CD14-positive monocyte (primary cell): ENCODE measurements at regions not wholly inside any gene's neighbourhood (a gene's known extent, or its start where the extent isn't known, plus 50 kb on each side); places are given as distances from the start of the nearest gene placed in this dataset.

Experiments
- DNase-seq, 3 donors: peaks; one replicate each; pipeline ENCODE4 v3.0.0-alpha.2; 2011 to 2022
- H2AFZ ChIP-seq: 2 replicates; pipeline ENCODE4 v1.6.0; 2012; ENCODE audit warnings: mild to moderate bottlenecking, low read depth, low read length, inconsistent platforms; ENCODE audit not compliant: insufficient read depth, poor library complexity, severe bottlenecking
- H3K27ac ChIP-seq, 2 donors: 1 replicate in 1 of 2; 2 replicates in 1 of 2; pipeline ENCODE4 v1.5.1; 2012 to 2013; ENCODE audit warnings: low read length in 2 of 2, control low read depth in 1 of 2, inconsistent platforms in 1 of 2, low read depth in 1 of 2, mild to moderate bottlenecking in 1 of 2
- H3K27me3 ChIP-seq, 2 donors: one replicate each; pipeline versions ENCODE4 v1.6.0 to v1.6.1; 2011 to 2013; ENCODE audit warnings: low read length in 2 of 2; ENCODE audit not compliant: control insufficient read depth in 2 of 2, insufficient read depth in 2 of 2
- H3K36me3 ChIP-seq, 2 donors: replicated peaks in 1 of 2; 1 replicate in 1 of 2; 2 replicates in 1 of 2; pipeline versions ENCODE4 v1.5.1 to v1.6.1; 2012 to 2013; ENCODE audit warnings: low read length in 2 of 2, control low read depth in 1 of 2, inconsistent platforms in 1 of 2, mild to moderate bottlenecking in 1 of 2; ENCODE audit not compliant: insufficient read depth in 2 of 2, control insufficient read depth in 1 of 2
- H3K4me1 ChIP-seq, 2 donors: 1 replicate in 1 of 2; 2 replicates in 1 of 2; pipeline versions ENCODE4 v1.5.1 to v1.6.1; 2012 to 2013; ENCODE audit warnings: low read length in 2 of 2, control low read depth in 1 of 2, inconsistent platforms in 1 of 2, mild to moderate bottlenecking in 1 of 2, moderate library complexity in 1 of 2; ENCODE audit not compliant: insufficient read depth in 2 of 2, control insufficient read depth in 1 of 2
- H3K4me2 ChIP-seq: replicated peaks from 2 replicates; pipeline ENCODE3; 2012; ENCODE audit warnings: low read length, moderate library complexity, mild to moderate bottlenecking; ENCODE audit not compliant: poor library complexity, severe bottlenecking; ENCODE audit errors: extremely low read depth
- H3K4me3 ChIP-seq, 3 experiments: fragments of 200-600 bp in 1 of 3; sonication (generic) in 1 of 3; replicated peaks in 1 of 3; 1 replicate in 2 of 3; 2 replicates in 1 of 3; pipeline ENCODE4 v1.5.1; 2011 to 2013; ENCODE audit warnings: low read length in 3 of 3, mild to moderate bottlenecking in 3 of 3, control low read depth in 2 of 3, low read depth in 2 of 3, inconsistent platforms in 1 of 3, moderate library complexity in 1 of 3
- H3K79me2 ChIP-seq: 2 replicates; pipeline ENCODE4 v1.6.0; 2012; ENCODE audit warnings: mild to moderate bottlenecking, control low read depth, inconsistent platforms, low read length, moderate library complexity; ENCODE audit not compliant: insufficient read depth
- H3K9ac ChIP-seq: 2 replicates; pipeline ENCODE4 v1.6.0; 2017; ENCODE audit warnings: low read length, mild to moderate bottlenecking; ENCODE audit not compliant: insufficient read depth, poor library complexity, severe bottlenecking
- H3K9me3 ChIP-seq, 2 donors: replicated peaks in 1 of 2; 1 replicate in 1 of 2; 2 replicates in 1 of 2; pipeline versions ENCODE4 v1.5.1 to v1.6.1; 2012 to 2013; ENCODE audit warnings: low read length in 2 of 2, control low read depth in 1 of 2; ENCODE audit not compliant: control insufficient read depth in 1 of 2, insufficient read depth in 1 of 2
- H4K20me1 ChIP-seq: 2 replicates; pipeline ENCODE4 v1.6.0; 2012; ENCODE audit warnings: mild to moderate bottlenecking, low read length, control low read depth, moderate library complexity; ENCODE audit not compliant: insufficient read depth
- H3K27ac Mint-ChIP-seq, 7 donors: one replicate each; pipeline ENCODE4 v1.8.0; 2020; ENCODE audit warnings: mild to moderate bottlenecking in 7 of 7, mixed read lengths in 7 of 7, moderate library complexity in 6 of 7, inconsistent platforms in 2 of 7
- H3K27me3 Mint-ChIP-seq, 3 donors: one replicate each; pipeline ENCODE4 v1.8.0; 2021 to 2022; ENCODE audit warnings: low read depth in 3 of 3, mild to moderate bottlenecking in 3 of 3, mixed read lengths in 3 of 3, moderate library complexity in 3 of 3, inconsistent platforms in 1 of 3
- H3K36me3 Mint-ChIP-seq, 2 donors: one replicate each; pipeline ENCODE4 v1.8.0; 2020; ENCODE audit warnings: mixed read lengths in 2 of 2, inconsistent platforms in 1 of 2, mild to moderate bottlenecking in 1 of 2
- H3K4me1 Mint-ChIP-seq: one replicate; pipeline ENCODE4 v1.8.0; 2020; ENCODE audit warnings: mild to moderate bottlenecking, mixed read lengths
- H3K4me3 Mint-ChIP-seq, 2 donors: one replicate each; pipeline ENCODE4 v1.8.0; 2020; ENCODE audit warnings: mild to moderate bottlenecking in 2 of 2, mixed read lengths in 2 of 2, moderate library complexity in 1 of 2
- H3K9me3 Mint-ChIP-seq, 7 donors: one replicate each; pipeline ENCODE4 v1.8.0; 2020 to 2022; ENCODE audit warnings: mixed read lengths in 7 of 7, mild to moderate bottlenecking in 6 of 7, moderate library complexity in 6 of 7, inconsistent platforms in 2 of 7
- CTCF ChIP-seq: fragments of 200-600 bp; IDR thresholded peaks from one replicate; pipeline ENCODE4 v1.8.0; 2022; ENCODE audit warnings: antibody characterized with exemption, mild to moderate bottlenecking
- WGBS: methylation state at CpG from one replicate; pipeline ENCODE4 v1.1.5; 2013; ENCODE audit warnings: missing lambda C conversion rate; ENCODE audit not compliant: insufficient coverage; 5-methylcytosine and 5-hydroxymethylcytosine counted together
- intact Hi-C, 2 donors: fragments of 100-400 bp; cut with micrococcal nuclease; formaldehyde crosslinking; loops; one replicate each; pipeline versions ENCODE4 v1.15.0 to v1.15.1; 2023

GRCh38 chr18:39359636-39360035 lies 1794.0 kb upstream of the CELF4 start:
- H3K4me1 ChIP-seq, result no peaks in the 10 kb centered on the region
- H3K4me2 ChIP-seq, result no peak overlapping the region
- DNase-seq, result no peak
- H3K27ac ChIP-seq, result no peak overlapping the region
- H3K4me1 Mint-ChIP-seq, result peaks cover 7% of the 10 kb centered on the region
- 85% methylated on average over 3 of the region's 4 CpGs for WGBS
- H3K9me3 ChIP-seq, result peaks cover 0 to 4% of the 10 kb centered on the region in 2 donors
- H3K27me3 Mint-ChIP-seq, result peaks cover 0 to 1% (median 0%) of the 10 kb centered on the region in 3 donors
- intact Hi-C loops, result no loop called here
- no peaks in the 10 kb centered on the region for H3K36me3 Mint-ChIP-seq
- no peaks in the 10 kb centered on the region for H3K79me2 ChIP-seq
- no peaks in the 10 kb centered on the region for H3K27me3 ChIP-seq
- peaks cover 0 to 7% (median 0%) of the 10 kb centered on the region in 7 donors for H3K9me3 Mint-ChIP-seq
- no peaks in the 10 kb centered on the region for H3K36me3 ChIP-seq
- no peaks in the 10 kb centered on the region for H4K20me1 ChIP-seq
- no peak overlapping the region for H3K9ac ChIP-seq
- no peak for TF ChIP-seq CTCF
- no peak overlapping the region for H2AFZ ChIP-seq
- H3K4me3 ChIP-seq, result no peak overlapping the region
- H3K4me3 Mint-ChIP-seq, result no peak overlapping the region
- H3K27ac Mint-ChIP-seq, result no peak overlapping the region

DNA sequence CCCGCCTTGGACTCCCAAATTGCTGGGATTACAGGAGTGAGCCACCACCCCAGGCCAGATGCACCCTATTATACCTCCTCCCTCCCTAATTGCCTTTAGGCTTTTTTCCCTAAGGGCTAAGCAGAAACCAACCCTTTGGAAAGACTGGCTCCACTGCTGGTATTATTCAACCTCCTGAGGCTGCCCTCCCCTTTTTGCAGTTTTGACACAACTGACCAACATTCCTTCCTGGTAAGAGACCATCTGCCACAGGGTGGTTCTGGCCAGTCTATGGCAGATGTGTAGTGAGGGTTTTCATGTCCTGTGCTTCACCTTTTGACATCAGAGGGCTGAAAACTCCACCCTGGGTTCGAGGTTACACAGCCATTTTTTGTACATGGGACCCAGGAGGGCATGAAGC lies 1785.3 kb upstream of the CELF4 start:
- no peaks in the 10 kb centered on the region for H3K36me3 Mint-ChIP-seq
- intact Hi-C loops, result no loop called here
- 92% methylated on average over 1 of the region's 2 CpGs for WGBS
- Histone ChIP-seq H4K20me1 (no peaks in the 10 kb centered on the region), H2AFZ (no peak overlapping the region), H3K79me2 (no peaks in the 10 kb centered on the region), H3K27me3 (no peaks in the 10 kb centered on the region), H3K4me1 (peaks cover 3 to 7% of the 10 kb centered on the region in 2 donors), H3K27ac (no peak overlapping the region), H3K9ac (no peak overlapping the region), H3K4me3 (no peak overlapping the region), H3K4me2 (no peak overlapping the region), H3K9me3 (no peaks in the 10 kb centered on the region), H3K36me3 (no peaks in the 10 kb centered on the region)
- H3K4me1 Mint-ChIP-seq, result peaks cover 29% of the 10 kb centered on the region
- no peak for TF ChIP-seq CTCF
- H3K27ac Mint-ChIP-seq, result no peak overlapping the region
- no peaks in the 10 kb centered on the region for H3K27me3 Mint-ChIP-seq
- no peak overlapping the region for H3K4me3 Mint-ChIP-seq
- H3K9me3 Mint-ChIP-seq, result peaks cover 0 to 2% (median 0%) of the 10 kb centered on the region in 7 donors
- no peak for DNase-seq
